AG04449 (cell line): ENCODE measurements at regions not wholly inside any gene's neighbourhood (a gene's known extent, or its start where the extent isn't known, plus 50 kb on each side); places are given as distances from the start of the nearest gene placed in this dataset.

Experiments used
- CTCF ChIA-PET: fragments of 350-600 bp; formaldehyde crosslinking; extraction: SDS; loops from one replicate; lab custom pipeline; 2021; ENCODE audit warnings: antibody characterized with exemption; lab: Yijun Ruan, JAX
- POLR2A ChIA-PET: fragments of 400-600, 350-600 bp; formaldehyde crosslinking; extraction: SDS; loops from one replicate; lab custom pipeline; 2020; ENCODE audit warnings: antibody characterized with exemption, inconsistent platforms; lab: Yijun Ruan, JAX
- DNase-seq: peaks from one replicate; pipeline ENCODE4 v3.0.0-alpha.2; 2010; ENCODE audit warnings: low read depth, low spot score
- H3K4me3 ChIP-seq: 2 replicates; pipeline ENCODE4 v1.5.1; 2011; ENCODE audit warnings: low read depth, mild to moderate bottlenecking, control low read depth, low read length
- TF ChIP-seq, protein P1 (sequence below): IDR thresholded peaks from one replicate; pipeline ENCODE4 v1.5.1; 2011; ENCODE audit warnings: mild to moderate bottlenecking, moderate library complexity, low read length, control low read depth, inconsistent platforms; ENCODE audit not compliant: insufficient read depth; ENCODE audit errors: missing control alignments

GRCh38 chr6:164168595-164168994 lies 754.1 kb downstream of the QKI start:
- CTCF ChIA-PET, result no interaction called here
- H3K4me3 ChIP-seq, result no peak overlapping the region
- DNase-seq, result no peak
- TF ChIP-seq, protein P1, sequence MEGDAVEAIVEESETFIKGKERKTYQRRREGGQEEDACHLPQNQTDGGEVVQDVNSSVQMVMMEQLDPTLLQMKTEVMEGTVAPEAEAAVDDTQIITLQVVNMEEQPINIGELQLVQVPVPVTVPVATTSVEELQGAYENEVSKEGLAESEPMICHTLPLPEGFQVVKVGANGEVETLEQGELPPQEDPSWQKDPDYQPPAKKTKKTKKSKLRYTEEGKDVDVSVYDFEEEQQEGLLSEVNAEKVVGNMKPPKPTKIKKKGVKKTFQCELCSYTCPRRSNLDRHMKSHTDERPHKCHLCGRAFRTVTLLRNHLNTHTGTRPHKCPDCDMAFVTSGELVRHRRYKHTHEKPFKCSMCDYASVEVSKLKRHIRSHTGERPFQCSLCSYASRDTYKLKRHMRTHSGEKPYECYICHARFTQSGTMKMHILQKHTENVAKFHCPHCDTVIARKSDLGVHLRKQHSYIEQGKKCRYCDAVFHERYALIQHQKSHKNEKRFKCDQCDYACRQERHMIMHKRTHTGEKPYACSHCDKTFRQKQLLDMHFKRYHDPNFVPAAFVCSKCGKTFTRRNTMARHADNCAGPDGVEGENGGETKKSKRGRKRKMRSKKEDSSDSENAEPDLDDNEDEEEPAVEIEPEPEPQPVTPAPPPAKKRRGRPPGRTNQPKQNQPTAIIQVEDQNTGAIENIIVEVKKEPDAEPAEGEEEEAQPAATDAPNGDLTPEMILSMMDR, result no peak
- POLR2A ChIA-PET, result no interaction called here

- ChIA-PET CTCF (no interaction called here), POLR2A (no interaction called here)
- TF ChIP-seq, protein P1, result no peak
- H3K4me3 ChIP-seq, result no peak overlapping the region
- DNase-seq, result no peak
Observed at GRCh38 chr6:164167873-164168405, 753.4 kb downstream of the QKI start.

DNA sequence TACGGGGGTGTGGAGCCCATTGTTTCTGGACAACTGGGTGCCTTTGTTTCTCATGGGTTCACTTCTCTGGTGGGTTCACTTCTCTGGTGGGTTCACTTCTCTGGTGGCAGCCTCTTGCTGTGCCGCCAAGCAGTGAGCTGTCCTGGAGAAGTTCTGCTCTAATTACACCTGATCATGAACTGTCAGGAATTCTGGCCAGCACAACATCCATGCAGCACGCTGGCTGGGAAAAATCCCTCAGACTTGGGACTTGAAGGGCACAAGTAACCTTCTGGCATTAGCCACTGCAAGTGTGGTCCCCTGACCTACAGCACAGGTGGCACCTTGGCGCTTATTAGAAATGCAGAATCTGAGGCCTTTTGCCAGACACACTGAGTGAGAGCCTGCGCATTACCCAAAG lies 752.5 kb downstream of the QKI start:
- CTCF ChIA-PET, result no interaction called here

GRCh38 chr6:164166515-164166914 lies 752.0 kb downstream of the QKI start:
- no peak overlapping the region for H3K4me3 ChIP-seq
- CTCF ChIA-PET, result no interaction called here
- TF ChIP-seq, protein P1, result no peak
- POLR2A ChIA-PET, result no interaction called here
- no peak for DNase-seq

More for the DNA sequence above, 752.5 kb downstream of the QKI start:
- no peak for DNase-seq
- TF ChIP-seq, protein P1, result no peak
- POLR2A ChIA-PET, result no interaction called here
- no peak overlapping the region for H3K4me3 ChIP-seq

GRCh38 chr6:164164876-164165275 lies 750.4 kb downstream of the QKI start:
- CTCF ChIA-PET, result no interaction called here
- DNase-seq, result no peak
- TF ChIP-seq, protein P1, result no peak
- POLR2A ChIA-PET, result interaction anchor here (0.6 kb wide), 1 partner anchor 32 kb away, joined by 3 read pairs; no protein-coding TSS in a partner anchor
- H3K4me3 ChIP-seq, result no peak overlapping the region

DNA sequence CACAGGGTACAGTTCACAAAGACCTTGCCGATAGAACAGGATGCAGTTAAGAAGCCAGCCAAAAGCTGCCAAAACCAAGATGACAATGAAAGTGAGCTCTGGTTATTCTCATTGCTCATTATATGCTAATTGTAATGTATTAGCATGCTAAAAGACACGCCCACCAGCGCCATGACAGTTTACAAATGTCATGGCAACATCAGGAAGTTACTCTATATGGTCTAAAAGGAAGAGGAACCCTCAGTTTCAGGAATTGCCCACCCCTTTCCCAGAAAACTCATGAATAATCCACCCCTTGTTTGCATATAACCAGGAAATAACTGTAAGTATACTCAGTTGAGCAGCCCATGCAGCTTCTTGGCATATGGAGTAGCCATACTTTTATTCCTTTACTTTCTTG lies 748.7 kb downstream of the QKI start:
- H3K4me3 ChIP-seq, result no peak overlapping the region
- ChIA-PET POLR2A (no interaction called here), CTCF (no interaction called here)
- DNase-seq, result no peak
- TF ChIP-seq, protein P1, result no peak
